H1 (cell line): ENCODE measurements at regions not wholly inside any gene's neighbourhood (a gene's known extent, or its start where the extent isn't known, plus 50 kb on each side); places are given as distances from the start of the nearest gene placed in this dataset.

Experiments
- EP300 ChIP-seq, 2 experiments: IDR thresholded peaks; 1 replicate in 1 of 2; 2 replicates in 1 of 2; pipeline ENCODE4 v1.6.1; 2011 to 2012; ENCODE audit warnings: low read depth in 2 of 2, low read length in 2 of 2, mild to moderate bottlenecking in 2 of 2, borderline replicate concordance in 1 of 2, inconsistent platforms in 1 of 2, moderate library complexity in 1 of 2
- RAD21 ChIP-seq, 2 experiments: IDR thresholded peaks in 1 of 2; conservative IDR thresholded peaks in 1 of 2; 2 replicates each; pipeline ENCODE4 v1.6.1; 2011; ENCODE audit warnings: low read depth in 2 of 2, low read length in 2 of 2, improper control_type of control experiment in 1 of 2, inconsistent platforms in 1 of 2, mild to moderate bottlenecking in 1 of 2, moderate library complexity in 1 of 2
- TF ChIP-seq, protein P1 (sequence below), 3 experiments: IDR thresholded peaks; 1 replicate in 2 of 3; 2 replicates in 1 of 3; pipeline versions ENCODE4 v1.5.1 to v1.6.1; 2011; ENCODE audit warnings: low read length in 3 of 3, mild to moderate bottlenecking in 3 of 3, inconsistent platforms in 2 of 3, low read depth in 1 of 3, moderate library complexity in 1 of 3; ENCODE audit not compliant: insufficient read depth in 1 of 3; ENCODE audit errors: control extremely low read depth in 1 of 3
- TF ChIP-seq, protein P2 (sequence below): IDR thresholded peaks from 2 replicates; pipeline ENCODE4 v1.6.1; 2012; ENCODE audit warnings: inconsistent platforms

DNA sequence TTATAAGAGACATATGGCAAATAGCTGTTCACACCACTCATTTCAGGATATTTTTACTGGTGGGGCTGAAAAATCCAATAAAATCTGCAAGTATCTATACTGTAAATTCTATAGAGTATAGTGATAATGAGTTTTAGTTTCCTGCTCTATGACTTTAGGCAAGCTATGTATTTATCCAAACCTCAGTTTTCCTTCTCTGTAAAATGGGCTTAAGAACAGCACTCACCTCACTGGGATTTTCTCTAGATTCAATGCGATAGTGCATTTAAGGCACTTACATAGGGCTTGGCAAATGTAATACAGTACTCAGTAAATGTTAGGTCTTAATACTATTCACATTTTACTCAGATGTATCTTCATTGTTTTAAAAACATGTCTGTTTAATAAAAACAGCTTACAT, 168.7 kb downstream of the ATG4C start:
- TF ChIP-seq, protein P1, sequence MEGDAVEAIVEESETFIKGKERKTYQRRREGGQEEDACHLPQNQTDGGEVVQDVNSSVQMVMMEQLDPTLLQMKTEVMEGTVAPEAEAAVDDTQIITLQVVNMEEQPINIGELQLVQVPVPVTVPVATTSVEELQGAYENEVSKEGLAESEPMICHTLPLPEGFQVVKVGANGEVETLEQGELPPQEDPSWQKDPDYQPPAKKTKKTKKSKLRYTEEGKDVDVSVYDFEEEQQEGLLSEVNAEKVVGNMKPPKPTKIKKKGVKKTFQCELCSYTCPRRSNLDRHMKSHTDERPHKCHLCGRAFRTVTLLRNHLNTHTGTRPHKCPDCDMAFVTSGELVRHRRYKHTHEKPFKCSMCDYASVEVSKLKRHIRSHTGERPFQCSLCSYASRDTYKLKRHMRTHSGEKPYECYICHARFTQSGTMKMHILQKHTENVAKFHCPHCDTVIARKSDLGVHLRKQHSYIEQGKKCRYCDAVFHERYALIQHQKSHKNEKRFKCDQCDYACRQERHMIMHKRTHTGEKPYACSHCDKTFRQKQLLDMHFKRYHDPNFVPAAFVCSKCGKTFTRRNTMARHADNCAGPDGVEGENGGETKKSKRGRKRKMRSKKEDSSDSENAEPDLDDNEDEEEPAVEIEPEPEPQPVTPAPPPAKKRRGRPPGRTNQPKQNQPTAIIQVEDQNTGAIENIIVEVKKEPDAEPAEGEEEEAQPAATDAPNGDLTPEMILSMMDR (IDR thresholded peaks at IDR 0.05; ENCODE audit: control extremely low read depth in 1 of 3, insufficient read depth in 1 of 3, low read depth in 1 of 3, low read length in 3 of 3) = no peak
- TF ChIP-seq EP300 (IDR thresholded peaks at IDR 0.05; ENCODE audit: borderline replicate concordance in 1 of 2, low read depth in 2 of 2, low read length in 2 of 2) (no peak), RAD21 (IDR thresholded peaks at IDR 0.05 in 1 of 2, conservative IDR thresholded peaks at IDR 0.05 in 1 of 2; ENCODE audit: low read depth in 2 of 2, low read length in 2 of 2) (no peak)
- TF ChIP-seq, protein P2, sequence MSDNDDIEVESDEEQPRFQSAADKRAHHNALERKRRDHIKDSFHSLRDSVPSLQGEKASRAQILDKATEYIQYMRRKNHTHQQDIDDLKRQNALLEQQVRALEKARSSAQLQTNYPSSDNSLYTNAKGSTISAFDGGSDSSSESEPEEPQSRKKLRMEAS = no peak
